ENCODE measurements at regions not wholly inside any gene's neighbourhood (a gene's known extent, or its start where the extent isn't known, plus 50 kb on each side); places are given as distances from the start of the nearest gene placed in this dataset.

- FAIRE-seq: no peak
- DNase-seq (ENCODE audit: insufficient read length, low spot score): no peak
Observed at GRCh38 chr7:113825832-113826231, 93.0 kb downstream of the PPP1R3A start.

- no peak for FAIRE-seq
- DNase-seq (ENCODE audit: insufficient read length, low spot score): no peak
Observed at GRCh38 chr7:113824117-113824823, 94.5 kb downstream of the PPP1R3A start.

- DNase-seq (ENCODE audit: insufficient read length, low spot score): no peak
- FAIRE-seq: no peak
Observed at GRCh38 chr7:113819474-113819873, 99.3 kb downstream of the PPP1R3A start.

- DNase-seq (ENCODE audit: insufficient read length, low spot score) (no peak), FAIRE-seq (no peak)
Observed at GRCh38 chr7:113816639-113817038, 102.2 kb downstream of the PPP1R3A start.

- no peak for DNase-seq (ENCODE audit: insufficient read length, low spot score)
Observed at GRCh38 chr7:113813471-113813870, 105.3 kb downstream of the PPP1R3A start.

GRCh38 chr7:113812591-113813255 lies 106.1 kb downstream of the PPP1R3A start:
- no peak for FAIRE-seq

More at GRCh38 chr7:113813471-113813870, 105.3 kb downstream of the PPP1R3A start:
- no peak for FAIRE-seq

GRCh38 chr7:113810080-113810744 lies 108.6 kb downstream of the PPP1R3A start:
- DNase-seq (ENCODE audit: insufficient read length, low spot score) (no peak), FAIRE-seq (no peak)

More at GRCh38 chr7:113812591-113813255, 106.1 kb downstream of the PPP1R3A start:
- DNase-seq (ENCODE audit: insufficient read length, low spot score): no peak

- no peak for FAIRE-seq
- no peak for DNase-seq (ENCODE audit: insufficient read length, low spot score)
Observed at GRCh38 chr7:113809581-113809980, 109.2 kb downstream of the PPP1R3A start.

- DNase-seq (ENCODE audit: insufficient read length, low spot score) (no peak), FAIRE-seq (no peak)
Observed at GRCh38 chr7:113806633-113807327, 112.0 kb downstream of the PPP1R3A start.

GRCh38 chr7:113805976-113806375 lies 112.8 kb downstream of the PPP1R3A start:
- DNase-seq (ENCODE audit: insufficient read length, low spot score) (no peak), FAIRE-seq (no peak)

GRCh38 chr7:113804475-113805095 lies 114.2 kb downstream of the PPP1R3A start:
- FAIRE-seq: no peak

GRCh38 chr7:113801751-113802150 lies 117.1 kb downstream of the PPP1R3A start:
- FAIRE-seq (no peak), DNase-seq (ENCODE audit: insufficient read length, low spot score) (no peak)

More at GRCh38 chr7:113804475-113805095, 114.2 kb downstream of the PPP1R3A start:
- no peak for DNase-seq (ENCODE audit: insufficient read length, low spot score)

- FAIRE-seq: no peak
Observed at GRCh38 chr7:113800826-113801225, 118.0 kb downstream of the PPP1R3A start.

GRCh38 chr7:113799896-113800295 lies 118.9 kb downstream of the PPP1R3A start:
- FAIRE-seq (no peak), DNase-seq (ENCODE audit: insufficient read length, low spot score) (no peak)

More at GRCh38 chr7:113800826-113801225, 118.0 kb downstream of the PPP1R3A start:
- DNase-seq (ENCODE audit: insufficient read length, low spot score): no peak

GRCh38 chr7:113797420-113798010 lies 121.3 kb downstream of the PPP1R3A start:
- DNase-seq (ENCODE audit: insufficient read length, low spot score) (no peak), FAIRE-seq (no peak)

- DNase-seq (ENCODE audit: insufficient read length, low spot score) (peak; percentile 4), FAIRE-seq (no peak)
Observed at GRCh38 chr7:113796557-113796956, 122.3 kb downstream of the PPP1R3A start.

GRCh38 chr7:113794573-113794972 lies 124.2 kb downstream of the PPP1R3A start:
- no peak for FAIRE-seq

GRCh38 chr7:113793171-113793570 lies 125.6 kb downstream of the PPP1R3A start:
- FAIRE-seq (no peak), DNase-seq (ENCODE audit: insufficient read length, low spot score) (no peak)

More at GRCh38 chr7:113794573-113794972, 124.2 kb downstream of the PPP1R3A start:
- no peak for DNase-seq (ENCODE audit: insufficient read length, low spot score)

- DNase-seq (ENCODE audit: insufficient read length, low spot score) (no peak), FAIRE-seq (no peak)
Observed at GRCh38 chr7:113790025-113790424, 128.8 kb downstream of the PPP1R3A start.

GRCh38 chr7:113787106-113787505 lies 131.7 kb downstream of the PPP1R3A start:
- DNase-seq (ENCODE audit: insufficient read length, low spot score) (no peak), FAIRE-seq (no peak)

All from HTR-8/SVneo (cell line).